ENCODE measurements at regions not wholly inside any gene's neighbourhood (a gene's known extent, or its start where the extent isn't known, plus 50 kb on each side); places are given as distances from the start of the nearest gene placed in this dataset.

GRCh38 chr6:137706083-137706750 is 160.8 kb upstream of the TNFAIP3 start:
- TF ChIP-seq POLR2A (IDR thresholded peaks at IDR 0.05; ENCODE audit: low read length), result no peak
- no peak for TF ChIP-seq GATA1 (IDR thresholded peaks at IDR 0.05; ENCODE audit: low read depth, low read length)
